Vagina (tissue), 2 donors: ENCODE measurements at regions not wholly inside any gene's neighbourhood (a gene's known extent, or its start where the extent isn't known, plus 50 kb on each side); places are given as distances from the start of the nearest gene placed in this dataset.

ENCODE experiments used
- CTCF ChIP-seq, 3 experiments: fragments of 450-650 bp in 2 of 3; fragments of 200-600 bp in 1 of 3; sonication (generic) in 1 of 3; IDR thresholded peaks; one replicate each; pipeline ENCODE4 v1.5.1; 2017 to 2019; ENCODE audit warnings: antibody characterized with exemption in 3 of 3, mild to moderate bottlenecking in 2 of 3, moderate library complexity in 2 of 3
- POLR2A ChIP-seq, 2 donors: fragments of 450-650 bp; IDR thresholded peaks; one replicate each; pipeline ENCODE4 v1.6.1; 2017; ENCODE audit warnings: antibody characterized with exemption in 2 of 2, mild to moderate bottlenecking in 2 of 2, moderate library complexity in 2 of 2

GRCh38 chr21:35926003-35926740 is 134.2 kb downstream of the SETD4 start:
- TF ChIP-seq CTCF (IDR thresholded peaks at IDR 0.05) (no peak), POLR2A (IDR thresholded peaks at IDR 0.05) (no peak)
